SIG-M5 treated with dmso at 0.1 percent for 504 hours (cell line): ENCODE measurements at regions not wholly inside any gene's neighbourhood (a gene's known extent, or its start where the extent isn't known, plus 50 kb on each side); places are given as distances from the start of the nearest gene placed in this dataset.

ENCODE experiments used
- DNase-seq: peaks from one replicate; lab custom pipeline; 2025; ENCODE audit not compliant: unreplicated experiment; lab: John Stamatoyannopoulos, UW

GRCh38 chr2:40760071-40760666, 308.3 kb upstream of the SLC8A1 start:
- peak; percentile 77 for DNase-seq

- no peak for DNase-seq
Measured at GRCh38 chr2:40773291-40773690, 321.4 kb upstream of the SLC8A1 start.

- DNase-seq: no peak
Measured at GRCh38 chr2:40783704-40784103, 331.8 kb upstream of the SLC8A1 start.

- DNase-seq: no peak
Measured at GRCh38 chr2:40786636-40787035, 334.7 kb upstream of the SLC8A1 start.

- no peak for DNase-seq
Measured at GRCh38 chr2:40797120-40797519, 345.2 kb upstream of the SLC8A1 start.

GRCh38 chr2:40803900-40804299, 352.0 kb upstream of the SLC8A1 start:
- DNase-seq: no peak

GRCh38 chr2:40809156-40809555, 357.3 kb upstream of the SLC8A1 start:
- DNase-seq: no peak

- DNase-seq: no peak
Measured at GRCh38 chr2:40814616-40815015, 362.7 kb upstream of the SLC8A1 start.

- no peak for DNase-seq
Measured at GRCh38 chr2:40820319-40820718, 368.4 kb upstream of the SLC8A1 start.

GRCh38 chr2:40823478-40823877, 371.6 kb upstream of the SLC8A1 start:
- DNase-seq: no peak

GRCh38 chr2:40824278-40824677, 372.4 kb upstream of the SLC8A1 start:
- no peak for DNase-seq

GRCh38 chr2:40827392-40827791, 375.5 kb upstream of the SLC8A1 start:
- no peak for DNase-seq

GRCh38 chr2:40831321-40831873, 379.5 kb upstream of the SLC8A1 start:
- DNase-seq: no peak

- no peak for DNase-seq
Measured at GRCh38 chr2:40841856-40842255, 390.0 kb upstream of the SLC8A1 start.

GRCh38 chr2:40844353-40845277, 392.7 kb upstream of the SLC8A1 start:
- DNase-seq: peak; percentile 42

GRCh38 chr2:40851661-40852060, 399.8 kb upstream of the SLC8A1 start:
- no peak for DNase-seq

GRCh38 chr2:40859617-40860016, 407.7 kb upstream of the SLC8A1 start:
- no peak for DNase-seq

GRCh38 chr2:40867829-40868228, 415.9 kb upstream of the SLC8A1 start:
- DNase-seq: no peak

GRCh38 chr2:40872580-40872979, 420.7 kb upstream of the SLC8A1 start:
- DNase-seq: no peak

GRCh38 chr2:40874380-40874779, 422.5 kb upstream of the SLC8A1 start:
- no peak for DNase-seq

- DNase-seq: no peak
Measured at GRCh38 chr2:40877734-40878288, 425.9 kb upstream of the SLC8A1 start.

- no peak for DNase-seq
Measured at GRCh38 chr2:40879305-40879704, 427.4 kb upstream of the SLC8A1 start.
